Lung (tissue), 11 donors: ENCODE measurements at regions not wholly inside any gene's neighbourhood (a gene's known extent, or its start where the extent isn't known, plus 50 kb on each side); places are given as distances from the start of the nearest gene placed in this dataset.

Experiments used
- ATAC-seq: fragments of 200-7000 bp; cut with Tn5 transposase; one replicate; pipeline ENCODE4 v1.9.1; 2020; ENCODE audit warnings: moderate number of reproducible peaks; ENCODE audit not compliant: insufficient read depth, low FRiP score
- DNase-seq, 3 donors: peaks; one replicate each; pipeline ENCODE4 v3.0.0-alpha.2; 2013 to 2017
- H3K27ac ChIP-seq, 2 donors: one replicate each; pipeline ENCODE4 v1.5.1; 2013; ENCODE audit warnings: mild to moderate bottlenecking in 2 of 2, moderate library complexity in 2 of 2, control low read depth in 1 of 2, inconsistent platforms in 1 of 2, low read depth in 1 of 2, low read length in 1 of 2
- H3K27me3 ChIP-seq, 3 donors: one replicate each; pipeline ENCODE4 v1.5.1; 2013; ENCODE audit warnings: low read length in 2 of 3; ENCODE audit not compliant: control insufficient read depth in 3 of 3, insufficient read depth in 3 of 3
- H3K36me3 ChIP-seq, 4 donors: one replicate each; pipeline ENCODE4 v1.5.1; 2013; ENCODE audit warnings: low read length in 4 of 4, mild to moderate bottlenecking in 1 of 4, moderate library complexity in 1 of 4; ENCODE audit not compliant: control insufficient read depth in 4 of 4, insufficient read depth in 4 of 4
- H3K4me1 ChIP-seq, 5 donors: one replicate each; pipeline ENCODE4 v1.5.1; 2013; ENCODE audit warnings: low read length in 5 of 5, mild to moderate bottlenecking in 2 of 5, moderate library complexity in 1 of 5; ENCODE audit not compliant: control insufficient read depth in 5 of 5, insufficient read depth in 5 of 5
- H3K4me3 ChIP-seq: one replicate; pipeline ENCODE4 v1.5.1; 2013; ENCODE audit warnings: mild to moderate bottlenecking, control low read depth, moderate library complexity
- H3K9ac ChIP-seq, 2 donors: one replicate each; pipeline ENCODE4 v1.5.1; 2013; ENCODE audit warnings: low read length in 2 of 2, control low read depth in 1 of 2; ENCODE audit not compliant: insufficient read depth in 1 of 2
- H3K9me3 ChIP-seq, 4 donors: one replicate each; pipeline ENCODE4 v1.5.1; 2013; ENCODE audit warnings: low read length in 3 of 4, mild to moderate bottlenecking in 1 of 4, moderate library complexity in 1 of 4; ENCODE audit not compliant: control insufficient read depth in 4 of 4, insufficient read depth in 3 of 4
- WGBS, 2 donors: extraction: QIAGEN DNeasy Blood & Tissue Kit; methylation state at CpG; one replicate each; pipeline ENCODE4 v1.1.7; 2013; 5-methylcytosine and 5-hydroxymethylcytosine counted together
- TF ChIP-seq, protein P1 (sequence below): IDR thresholded peaks from 2 replicates; pipeline ENCODE4 v1.5.1; 2012; ENCODE audit warnings: mild to moderate bottlenecking; ENCODE audit errors: control extremely low read depth, extremely low read depth
- donor health status: control.
- donor health status: control.
- donor health status: Bipolar disorder and iron deficiency.
- donor health status: healthy.
- donor health status: DM: yes; HTN: yes; CAD: no.

GRCh38 chr4:28254003-28254402 is 1393.4 kb downstream of the STIM2 start:
- peaks cover 0 to 2% (median 0%) of the 10 kb centered on the region in 4 donors for H3K9me3 ChIP-seq
- no peak for ATAC-seq
- TF ChIP-seq, protein P1, sequence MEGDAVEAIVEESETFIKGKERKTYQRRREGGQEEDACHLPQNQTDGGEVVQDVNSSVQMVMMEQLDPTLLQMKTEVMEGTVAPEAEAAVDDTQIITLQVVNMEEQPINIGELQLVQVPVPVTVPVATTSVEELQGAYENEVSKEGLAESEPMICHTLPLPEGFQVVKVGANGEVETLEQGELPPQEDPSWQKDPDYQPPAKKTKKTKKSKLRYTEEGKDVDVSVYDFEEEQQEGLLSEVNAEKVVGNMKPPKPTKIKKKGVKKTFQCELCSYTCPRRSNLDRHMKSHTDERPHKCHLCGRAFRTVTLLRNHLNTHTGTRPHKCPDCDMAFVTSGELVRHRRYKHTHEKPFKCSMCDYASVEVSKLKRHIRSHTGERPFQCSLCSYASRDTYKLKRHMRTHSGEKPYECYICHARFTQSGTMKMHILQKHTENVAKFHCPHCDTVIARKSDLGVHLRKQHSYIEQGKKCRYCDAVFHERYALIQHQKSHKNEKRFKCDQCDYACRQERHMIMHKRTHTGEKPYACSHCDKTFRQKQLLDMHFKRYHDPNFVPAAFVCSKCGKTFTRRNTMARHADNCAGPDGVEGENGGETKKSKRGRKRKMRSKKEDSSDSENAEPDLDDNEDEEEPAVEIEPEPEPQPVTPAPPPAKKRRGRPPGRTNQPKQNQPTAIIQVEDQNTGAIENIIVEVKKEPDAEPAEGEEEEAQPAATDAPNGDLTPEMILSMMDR, result no peak
- no peak overlapping the region for H3K4me3 ChIP-seq
- WGBS, 2 donors, result 83 to 92% methylated on average over 3 of the region's 3 CpGs
- DNase-seq, result no peak
- no peak overlapping the region for H3K27ac ChIP-seq
- no peaks in the 10 kb centered on the region for H3K27me3 ChIP-seq
- no peak overlapping the region for H3K9ac ChIP-seq
- H3K36me3 ChIP-seq, result no peaks in the 10 kb centered on the region
- H3K4me1 ChIP-seq, result no peaks in the 10 kb centered on the region

DNA sequence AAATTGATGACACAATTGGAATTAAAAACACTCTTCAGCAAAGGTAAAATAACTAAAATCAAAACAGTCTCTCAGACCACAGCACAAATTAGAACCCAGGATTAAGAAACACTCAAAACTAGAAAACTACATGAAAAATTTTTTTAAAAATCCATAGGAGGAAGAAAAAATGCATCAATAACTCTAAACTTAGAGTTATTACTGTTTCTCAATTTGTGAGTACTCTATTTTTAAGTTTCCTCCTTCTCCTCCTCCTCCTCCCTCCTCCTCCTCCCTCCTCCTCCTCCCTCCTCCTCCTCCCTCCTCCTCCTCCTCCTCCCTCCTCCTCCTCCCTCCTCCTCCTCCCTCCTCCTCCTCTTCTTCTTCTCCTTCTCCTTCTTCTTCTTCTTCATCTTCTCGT is 1395.7 kb downstream of the STIM2 start:
- DNase-seq, result no peak
- no peak overlapping the region for H3K27ac ChIP-seq

DNA sequence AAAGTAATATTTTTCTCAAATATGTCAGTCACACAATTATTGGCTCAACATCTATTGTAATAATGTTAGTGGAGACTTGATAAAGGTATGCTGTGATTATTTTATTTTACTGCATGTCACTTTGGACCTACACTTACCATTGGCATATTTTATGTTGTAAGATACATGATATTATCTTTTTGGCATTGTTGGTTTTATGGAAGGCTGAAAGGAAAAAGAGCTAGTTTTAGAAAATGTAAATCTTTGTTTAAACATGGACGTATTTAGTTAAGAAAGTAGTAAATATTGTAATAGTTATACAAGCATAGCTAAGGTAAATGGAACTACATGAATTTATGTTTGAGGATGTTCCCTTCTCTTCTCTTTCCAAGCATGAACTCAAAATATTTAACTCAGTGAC is 1399.3 kb downstream of the STIM2 start:
- no peaks in the 10 kb centered on the region for H3K4me1 ChIP-seq
- DNase-seq (no peak), ATAC-seq (no peak)
- H3K27me3 ChIP-seq, result no peaks in the 10 kb centered on the region
- no peak overlapping the region for H3K4me3 ChIP-seq
- no peak overlapping the region for H3K9ac ChIP-seq
- TF ChIP-seq, protein P1, result no peak
- no peaks in the 10 kb centered on the region for H3K9me3 ChIP-seq
- H3K27ac ChIP-seq, result no peak overlapping the region
- no peaks in the 10 kb centered on the region for H3K36me3 ChIP-seq
- 79 to 86% methylated on average over 1 of the region's 1 CpG for WGBS, 2 donors

More for the DNA sequence above, 1395.7 kb downstream of the STIM2 start:
- peaks cover 0 to 2% (median 0%) of the 10 kb centered on the region in 4 donors for H3K9me3 ChIP-seq
- H3K4me3 ChIP-seq, result no peak overlapping the region
- no peaks in the 10 kb centered on the region for H3K4me1 ChIP-seq
- TF ChIP-seq, protein P1, result no peak
- no peaks in the 10 kb centered on the region for H3K36me3 ChIP-seq
- H3K9ac ChIP-seq, result no peak overlapping the region
- WGBS, 2 donors, result 90 to 100% methylated on average over 1 of the region's 1 CpG
- H3K27me3 ChIP-seq, result no peaks in the 10 kb centered on the region
- ATAC-seq, result no peak

DNA sequence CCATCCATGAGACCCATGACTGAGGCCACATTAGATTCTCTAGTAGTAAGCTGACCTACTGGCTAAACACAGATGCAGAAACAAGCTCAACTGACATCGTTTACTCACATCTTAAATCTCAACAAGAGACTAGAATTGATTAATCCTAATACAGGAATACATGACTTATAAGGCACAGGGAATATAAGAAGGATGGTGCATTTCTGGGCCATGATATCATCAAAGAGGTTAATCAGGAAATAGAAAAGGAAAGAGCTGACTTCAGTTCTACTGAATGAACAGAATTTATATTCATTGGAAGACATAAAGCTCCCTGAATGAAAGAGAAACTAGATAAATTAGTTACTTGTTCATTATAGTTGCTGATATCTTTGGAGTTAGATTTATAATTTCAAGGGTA is 1406.5 kb downstream of the STIM2 start:
- DNase-seq (no peak), ATAC-seq (no peak)
- Histone ChIP-seq H3K4me3 (no peak overlapping the region), H3K9me3 (no peaks in the 10 kb centered on the region), H3K4me1 (no peaks in the 10 kb centered on the region), H3K27ac (no peak overlapping the region), H3K9ac (no peak overlapping the region), H3K27me3 (no peaks in the 10 kb centered on the region), H3K36me3 (no peaks in the 10 kb centered on the region)
- TF ChIP-seq, protein P1, result no peak
- WGBS, 2 donors, result 72 to 73% methylated on average over 1 of the region's 1 CpG
